ENCODE measurements at regions not wholly inside any gene's neighbourhood (a gene's known extent, or its start where the extent isn't known, plus 50 kb on each side); places are given as distances from the start of the nearest gene placed in this dataset.

DNA sequence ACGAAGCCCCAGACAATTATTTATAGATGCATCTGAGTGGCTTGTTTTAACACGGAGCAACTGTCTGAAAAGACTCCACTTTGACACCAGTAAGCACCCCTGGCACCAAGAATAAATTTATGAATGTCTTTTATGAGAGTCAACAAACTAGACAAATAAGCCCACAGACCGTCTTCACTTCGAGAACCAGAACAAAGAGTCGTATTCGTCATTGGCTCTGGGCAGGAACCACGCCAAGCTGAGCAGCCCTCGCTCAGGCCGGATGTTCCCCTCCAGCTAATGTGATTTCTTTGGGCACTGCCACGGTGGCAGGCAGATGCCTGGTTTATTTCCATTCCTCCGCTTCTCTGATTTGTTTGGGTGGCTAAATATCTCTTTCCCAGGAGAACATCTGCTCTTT is 91.9 kb upstream of the STC2 start:
- no peak overlapping the region for H2AK5ac ChIP-seq (ENCODE audit: low read depth, low read length)
- no peak overlapping the region for H4K5ac ChIP-seq (ENCODE audit: low read depth, low read length)
- H2BK15ac ChIP-seq (ENCODE audit: low read depth, low read length): no peak overlapping the region; the same call in 2 of the 3 replicates
- no peak overlapping the region for H2BK5ac ChIP-seq (ENCODE audit: low read depth, low read length, poor library complexity, severe bottlenecking)
- no peak overlapping the region for H3K4ac ChIP-seq (ENCODE audit: low read depth, low read length)
- H3K23ac ChIP-seq (ENCODE audit: low read depth, low read length): no peak overlapping the region
- no peak overlapping the region for H3K14ac ChIP-seq (replicated peaks; ENCODE audit: low read depth, low read length)
- 30% methylated on average over 2 of the region's 11 CpGs; no CpG with 5 or more reads in 1 of the 2 experiments for WGBS, 2 experiments (ENCODE audit: extremely low coverage in 2 of 2, insufficient read length in 1 of 2)
- H3K4me3 ChIP-seq (ENCODE audit: insufficient read depth, low read depth, low read length): no peak overlapping the region
- no peak overlapping the region for H3K18ac ChIP-seq (ENCODE audit: low read depth, low read length)
- H3K9me3 ChIP-seq (ENCODE audit: control insufficient read depth, insufficient read depth, low read length): peaks cover 16% of the 10 kb centered on the region
- TF ChIP-seq FOS (IDR thresholded peaks at IDR 0.05; ENCODE audit: low read depth, low read length) (no peak), MAZ (IDR thresholded peaks at IDR 0.05; ENCODE audit: borderline replicate concordance, low read depth, low read length) (no peak), NFE2L2 (IDR thresholded peaks at IDR 0.05; ENCODE audit: low read depth, low read length) (no peak), MXI1 (IDR thresholded peaks at IDR 0.05; ENCODE audit: borderline replicate concordance, low read depth, low read length) (no peak), SMC3 (IDR thresholded peaks at IDR 0.05; ENCODE audit: low read depth, low read length) (no peak), RCOR1 (IDR thresholded peaks at IDR 0.05; ENCODE audit: insufficient replicate concordance, low read length) (no peak), CHD1 (IDR thresholded peaks at IDR 0.05; ENCODE audit: low read depth, low read length) (no peak), MAFK (IDR thresholded peaks at IDR 0.05; ENCODE audit: low read depth, low read length) (no peak), RFX5 (IDR thresholded peaks at IDR 0.05; ENCODE audit: low read depth, low read length) (no peak), RAD21 (IDR thresholded peaks at IDR 0.05; ENCODE audit: low read length) (no peak)
- TF ChIP-seq, protein P1, sequence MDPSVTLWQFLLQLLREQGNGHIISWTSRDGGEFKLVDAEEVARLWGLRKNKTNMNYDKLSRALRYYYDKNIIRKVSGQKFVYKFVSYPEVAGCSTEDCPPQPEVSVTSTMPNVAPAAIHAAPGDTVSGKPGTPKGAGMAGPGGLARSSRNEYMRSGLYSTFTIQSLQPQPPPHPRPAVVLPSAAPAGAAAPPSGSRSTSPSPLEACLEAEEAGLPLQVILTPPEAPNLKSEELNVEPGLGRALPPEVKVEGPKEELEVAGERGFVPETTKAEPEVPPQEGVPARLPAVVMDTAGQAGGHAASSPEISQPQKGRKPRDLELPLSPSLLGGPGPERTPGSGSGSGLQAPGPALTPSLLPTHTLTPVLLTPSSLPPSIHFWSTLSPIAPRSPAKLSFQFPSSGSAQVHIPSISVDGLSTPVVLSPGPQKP (IDR thresholded peaks at IDR 0.05; ENCODE audit: borderline replicate concordance, low read depth, low read length): no peak
- TF ChIP-seq, protein P2, sequence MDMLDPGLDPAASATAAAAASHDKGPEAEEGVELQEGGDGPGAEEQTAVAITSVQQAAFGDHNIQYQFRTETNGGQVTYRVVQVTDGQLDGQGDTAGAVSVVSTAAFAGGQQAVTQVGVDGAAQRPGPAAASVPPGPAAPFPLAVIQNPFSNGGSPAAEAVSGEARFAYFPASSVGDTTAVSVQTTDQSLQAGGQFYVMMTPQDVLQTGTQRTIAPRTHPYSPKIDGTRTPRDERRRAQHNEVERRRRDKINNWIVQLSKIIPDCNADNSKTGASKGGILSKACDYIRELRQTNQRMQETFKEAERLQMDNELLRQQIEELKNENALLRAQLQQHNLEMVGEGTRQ (IDR thresholded peaks at IDR 0.05; ENCODE audit: low read depth, low read length): no peak
- TF ChIP-seq, protein P3, sequence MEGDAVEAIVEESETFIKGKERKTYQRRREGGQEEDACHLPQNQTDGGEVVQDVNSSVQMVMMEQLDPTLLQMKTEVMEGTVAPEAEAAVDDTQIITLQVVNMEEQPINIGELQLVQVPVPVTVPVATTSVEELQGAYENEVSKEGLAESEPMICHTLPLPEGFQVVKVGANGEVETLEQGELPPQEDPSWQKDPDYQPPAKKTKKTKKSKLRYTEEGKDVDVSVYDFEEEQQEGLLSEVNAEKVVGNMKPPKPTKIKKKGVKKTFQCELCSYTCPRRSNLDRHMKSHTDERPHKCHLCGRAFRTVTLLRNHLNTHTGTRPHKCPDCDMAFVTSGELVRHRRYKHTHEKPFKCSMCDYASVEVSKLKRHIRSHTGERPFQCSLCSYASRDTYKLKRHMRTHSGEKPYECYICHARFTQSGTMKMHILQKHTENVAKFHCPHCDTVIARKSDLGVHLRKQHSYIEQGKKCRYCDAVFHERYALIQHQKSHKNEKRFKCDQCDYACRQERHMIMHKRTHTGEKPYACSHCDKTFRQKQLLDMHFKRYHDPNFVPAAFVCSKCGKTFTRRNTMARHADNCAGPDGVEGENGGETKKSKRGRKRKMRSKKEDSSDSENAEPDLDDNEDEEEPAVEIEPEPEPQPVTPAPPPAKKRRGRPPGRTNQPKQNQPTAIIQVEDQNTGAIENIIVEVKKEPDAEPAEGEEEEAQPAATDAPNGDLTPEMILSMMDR (conservative IDR thresholded peaks at IDR 0.05; ENCODE audit: low read depth, low read length): no peak
- dilution Hi-C loops (cut with HindIII; ENCODE audit: low sequenced_read_pairs, unreplicated experiment): no loop called here
- no peak overlapping the region for H3K56ac ChIP-seq (ENCODE audit: extremely low read depth, insufficient read depth, low read length)
- peak overlapping the region; percentile 51 for H2AFZ ChIP-seq (replicated peaks; ENCODE audit: low read length, poor library complexity)
- no peak overlapping the region for H3K27ac ChIP-seq (ENCODE audit: insufficient read depth, low read length)
- CTCF ChIA-PET: no interaction called here
- no peaks in the 10 kb centered on the region for H3K9me1 ChIP-seq (ENCODE audit: insufficient read depth, low read length)
- POLR2A ChIA-PET (ENCODE audit: unreplicated experiment): no interaction called here
- no peak overlapping the region for H3K9ac ChIP-seq (ENCODE audit: low read depth, low read length)
- H3K4me2 ChIP-seq (ENCODE audit: low read depth, low read length): no peak overlapping the region
- no TSS peak for BruUV-seq (replicated peaks)
- H4K8ac ChIP-seq (ENCODE audit: low read depth in 2 of 2, low read length in 2 of 2): no peak overlapping the region; a peak in 1 of 4 replicates
- H3K4me1 ChIP-seq (ENCODE audit: control insufficient read depth, insufficient read depth, low read length): no peaks in the 10 kb centered on the region
- H4K20me1 ChIP-seq (ENCODE audit: insufficient read depth, low read length): no peaks in the 10 kb centered on the region
- ATAC-seq (ENCODE audit: low read depth) (no peak), DNase-seq (no peak)
- in situ Hi-C loops (cut with MboI; ENCODE audit: low sequenced_read_pairs): no loop called here
- no peaks in the 10 kb centered on the region for H3K36me3 ChIP-seq (ENCODE audit: control insufficient read depth, insufficient read depth, low read length)
- no peak overlapping the region for H2BK120ac ChIP-seq (ENCODE audit: low read depth, low read length)
- H2AK9ac ChIP-seq (replicated peaks; ENCODE audit: low read depth, low read length, poor library complexity): no peak overlapping the region
- no peaks in the 10 kb centered on the region for H3K27me3 ChIP-seq (ENCODE audit: control insufficient read depth, insufficient read depth, low read length)
- 0 out of 2 replicates have a peak overlapping the region, but pooled peaks have one; percentile 10 for H2BK20ac ChIP-seq (ENCODE audit: low read depth, low read length)
- intact Hi-C loops (cut with micrococcal nuclease): no loop called here
- H3K79me1 ChIP-seq (ENCODE audit: low read depth in 1 of 2, low read length in 2 of 2): no peaks in the 10 kb centered on the region
- H4K91ac ChIP-seq (ENCODE audit: insufficient read depth, low read depth, low read length): no peak overlapping the region
